ENCODE measurements at regions not wholly inside any gene's neighbourhood (a gene's known extent, or its start where the extent isn't known, plus 50 kb on each side); places are given as distances from the start of the nearest gene placed in this dataset.

DNA sequence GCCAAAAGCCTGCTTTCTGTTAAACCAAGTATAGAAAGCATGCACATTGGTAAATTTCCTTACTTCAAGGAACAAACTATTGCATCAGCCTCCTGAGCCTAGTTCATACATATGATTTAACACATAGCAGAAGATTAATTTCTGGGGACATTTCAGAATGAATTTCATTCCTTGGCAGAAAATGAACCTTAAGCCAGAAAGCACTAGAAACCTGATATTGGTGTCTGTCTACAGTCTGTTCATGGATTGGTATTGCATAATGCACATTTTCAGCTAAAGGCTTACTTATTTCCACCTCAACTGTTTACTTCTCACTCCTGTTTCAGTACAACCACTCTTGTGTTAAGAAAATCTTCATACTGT lies 1471.8 kb upstream of the NUDT12 start:
- no peak for TF ChIP-seq EZH2phosphoT487 (IDR thresholded peaks at IDR 0.05; ENCODE audit: borderline replicate concordance, low read depth, low read length)
- TF ChIP-seq, protein P1, sequence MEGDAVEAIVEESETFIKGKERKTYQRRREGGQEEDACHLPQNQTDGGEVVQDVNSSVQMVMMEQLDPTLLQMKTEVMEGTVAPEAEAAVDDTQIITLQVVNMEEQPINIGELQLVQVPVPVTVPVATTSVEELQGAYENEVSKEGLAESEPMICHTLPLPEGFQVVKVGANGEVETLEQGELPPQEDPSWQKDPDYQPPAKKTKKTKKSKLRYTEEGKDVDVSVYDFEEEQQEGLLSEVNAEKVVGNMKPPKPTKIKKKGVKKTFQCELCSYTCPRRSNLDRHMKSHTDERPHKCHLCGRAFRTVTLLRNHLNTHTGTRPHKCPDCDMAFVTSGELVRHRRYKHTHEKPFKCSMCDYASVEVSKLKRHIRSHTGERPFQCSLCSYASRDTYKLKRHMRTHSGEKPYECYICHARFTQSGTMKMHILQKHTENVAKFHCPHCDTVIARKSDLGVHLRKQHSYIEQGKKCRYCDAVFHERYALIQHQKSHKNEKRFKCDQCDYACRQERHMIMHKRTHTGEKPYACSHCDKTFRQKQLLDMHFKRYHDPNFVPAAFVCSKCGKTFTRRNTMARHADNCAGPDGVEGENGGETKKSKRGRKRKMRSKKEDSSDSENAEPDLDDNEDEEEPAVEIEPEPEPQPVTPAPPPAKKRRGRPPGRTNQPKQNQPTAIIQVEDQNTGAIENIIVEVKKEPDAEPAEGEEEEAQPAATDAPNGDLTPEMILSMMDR (conservative IDR thresholded peaks at IDR 0.05; ENCODE audit: low read length) = no peak
- no peaks in the 10 kb centered on the region for H3K36me3 ChIP-seq (ENCODE audit: insufficient read depth, low read length)
- no peak for DNase-seq (ENCODE audit: low spot score)
- ChIA-PET POLR2A (no interaction called here), CTCF (ENCODE audit: unreplicated experiment) (no interaction called here)
- no peaks in the 10 kb centered on the region for H3K9me2 ChIP-seq (ENCODE audit: insufficient read depth, low read length)
- H3K9me3 ChIP-seq (ENCODE audit: low read length) = no peaks in the 10 kb centered on the region
- intact Hi-C loops (cut with micrococcal nuclease; ENCODE audit: unreplicated experiment) = no loop called here
- H3K4me2 ChIP-seq (ENCODE audit: low read length) = no peak overlapping the region
- no peaks in the 10 kb centered on the region for H3K79me2 ChIP-seq (ENCODE audit: insufficient read depth, low read depth, low read length)
- H3K4me1 ChIP-seq (ENCODE audit: insufficient read depth, low read length, poor library complexity, severe bottlenecking) = no peaks in the 10 kb centered on the region
- H3K4me3 ChIP-seq (ENCODE audit: low read depth, low read length, poor library complexity, severe bottlenecking) = no peak overlapping the region
- BruUV-seq (replicated peaks) = no TSS peak
- no peak overlapping the region for H2AFZ ChIP-seq (ENCODE audit: low read length)
- no peaks in the 10 kb centered on the region for H4K20me1 ChIP-seq (ENCODE audit: insufficient read depth, low read length)
- H3K27ac ChIP-seq (ENCODE audit: low read depth, low read length, poor library complexity, severe bottlenecking) = no peak overlapping the region

DNA sequence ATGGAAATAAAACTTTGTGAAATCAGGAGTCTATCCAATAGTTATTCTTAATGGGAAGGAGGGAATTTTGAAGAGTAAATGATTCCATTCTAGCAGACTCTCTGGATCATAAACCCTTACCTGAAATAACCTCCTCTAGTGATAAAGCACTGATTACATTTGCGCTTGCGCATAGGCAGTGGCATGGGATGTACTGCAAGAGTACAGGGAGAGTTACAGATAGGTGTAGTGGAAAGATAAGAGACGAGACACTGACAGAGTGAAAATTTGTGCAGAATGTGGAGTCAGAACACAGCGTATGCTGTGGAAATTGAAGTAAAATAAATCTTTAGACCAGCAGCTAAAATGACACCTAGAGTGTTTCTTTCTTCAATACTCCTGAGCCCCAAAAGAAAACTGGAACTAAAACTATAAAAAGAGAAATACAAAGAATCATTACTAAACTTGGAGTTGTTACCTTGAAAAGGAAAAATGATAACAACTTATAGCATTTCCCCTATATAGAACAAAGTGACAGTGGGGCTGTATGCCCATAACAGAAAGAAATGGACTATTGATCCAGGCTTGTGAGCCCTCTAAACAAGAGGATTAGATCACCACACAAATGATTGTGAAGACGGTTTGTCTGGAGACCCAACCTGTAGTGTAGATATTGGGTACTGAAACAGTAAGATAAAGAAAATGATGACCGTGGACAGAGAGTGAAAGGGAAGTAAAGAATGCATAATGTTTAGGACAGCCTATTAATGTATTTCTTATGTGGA lies 1471.2 kb upstream of the NUDT12 start:
- ChIA-PET POLR2A (no interaction called here), CTCF (ENCODE audit: unreplicated experiment) (no interaction called here)
- intact Hi-C loops (cut with micrococcal nuclease; ENCODE audit: unreplicated experiment) = no loop called here
- Histone ChIP-seq H2AFZ (ENCODE audit: low read length) (no peak overlapping the region), H3K9me2 (ENCODE audit: insufficient read depth, low read length) (no peaks in the 10 kb centered on the region), H3K9me3 (ENCODE audit: low read length) (no peaks in the 10 kb centered on the region), H3K36me3 (ENCODE audit: insufficient read depth, low read length) (no peaks in the 10 kb centered on the region), H3K4me3 (ENCODE audit: low read depth, low read length, poor library complexity, severe bottlenecking) (no peak overlapping the region), H3K79me2 (ENCODE audit: insufficient read depth, low read depth, low read length) (no peaks in the 10 kb centered on the region), H4K20me1 (ENCODE audit: insufficient read depth, low read length) (no peaks in the 10 kb centered on the region), H3K4me1 (ENCODE audit: insufficient read depth, low read length, poor library complexity, severe bottlenecking) (no peaks in the 10 kb centered on the region), H3K27ac (ENCODE audit: low read depth, low read length, poor library complexity, severe bottlenecking) (no peak overlapping the region), H3K4me2 (ENCODE audit: low read length) (no peak overlapping the region)
- BruUV-seq (replicated peaks) = no TSS peak
- TF ChIP-seq EZH2phosphoT487 (IDR thresholded peaks at IDR 0.05; ENCODE audit: borderline replicate concordance, low read depth, low read length) = no peak
- TF ChIP-seq, protein P1 (conservative IDR thresholded peaks at IDR 0.05; ENCODE audit: low read length) = no peak
- DNase-seq (ENCODE audit: low spot score) = no peak

- no peaks in the 10 kb centered on the region for H3K4me1 ChIP-seq (ENCODE audit: insufficient read depth, low read length, poor library complexity, severe bottlenecking)
- H3K9me2 ChIP-seq (ENCODE audit: insufficient read depth, low read length) = no peaks in the 10 kb centered on the region
- ChIA-PET CTCF (ENCODE audit: unreplicated experiment) (no interaction called here), POLR2A (interaction anchor here (0.5 to 0.6 kb wide), 2 partner anchors 85 to 1016 kb away, joined by 3 to 4 read pairs; no protein-coding TSS in a partner anchor)
- no TSS peak for BruUV-seq (replicated peaks)
- H3K9me3 ChIP-seq (ENCODE audit: low read length) = no peaks in the 10 kb centered on the region
- H3K4me2 ChIP-seq (ENCODE audit: low read length) = no peak overlapping the region
- no peak overlapping the region for H3K4me3 ChIP-seq (ENCODE audit: low read depth, low read length, poor library complexity, severe bottlenecking)
- no peaks in the 10 kb centered on the region for H4K20me1 ChIP-seq (ENCODE audit: insufficient read depth, low read length)
- H3K36me3 ChIP-seq (ENCODE audit: insufficient read depth, low read length) = no peaks in the 10 kb centered on the region
- TF ChIP-seq EZH2phosphoT487 (IDR thresholded peaks at IDR 0.05; ENCODE audit: borderline replicate concordance, low read depth, low read length) = no peak
- TF ChIP-seq, protein P1 (conservative IDR thresholded peaks at IDR 0.05; ENCODE audit: low read length) = no peak
- intact Hi-C loops (cut with micrococcal nuclease; ENCODE audit: unreplicated experiment) = no loop called here
- no peak overlapping the region for H3K27ac ChIP-seq (ENCODE audit: low read depth, low read length, poor library complexity, severe bottlenecking)
- no peak overlapping the region for H2AFZ ChIP-seq (ENCODE audit: low read length)
- no peak for DNase-seq (ENCODE audit: low spot score)
- no peaks in the 10 kb centered on the region for H3K79me2 ChIP-seq (ENCODE audit: insufficient read depth, low read depth, low read length)
These were observed 1470.3 kb upstream of the NUDT12 start for GRCh38 chr5:105032917-105033316.
